ENCODE measurements at regions not wholly inside any gene's neighbourhood (a gene's known extent, or its start where the extent isn't known, plus 50 kb on each side); places are given as distances from the start of the nearest gene placed in this dataset.
"Not testable (repeated sequence)": the region's sequence is repeated elsewhere in the genome, so short reads cannot be mapped to it uniquely, and the experiment has no call there.

DNA sequence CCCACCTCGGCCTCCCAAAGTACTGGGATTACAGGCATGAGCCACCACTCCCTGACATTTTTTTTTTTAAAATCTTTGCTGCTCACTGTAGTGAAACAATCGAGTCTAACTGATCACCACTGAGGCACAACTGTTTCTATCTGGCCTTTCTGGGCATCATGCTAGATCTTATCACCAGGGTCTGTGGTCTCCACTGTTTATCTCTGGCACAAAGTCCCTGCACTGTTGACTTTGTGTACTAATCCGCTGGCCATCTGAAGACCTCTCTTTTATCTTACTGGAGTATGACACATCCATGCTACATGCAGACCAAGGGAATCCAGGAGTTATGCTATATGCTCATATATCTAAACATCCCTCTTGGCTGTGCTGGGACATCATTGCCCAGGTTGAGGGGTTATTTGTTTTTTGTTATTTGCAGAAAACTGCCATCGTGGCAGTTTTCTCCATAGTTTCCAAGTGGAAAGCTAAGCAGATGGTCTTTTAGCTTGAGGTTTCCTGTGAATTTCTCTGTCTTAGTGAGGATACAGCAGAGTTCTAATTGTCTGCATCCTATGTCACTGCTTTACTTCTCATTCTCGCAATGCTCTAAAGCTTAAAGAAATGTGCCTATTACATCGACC lies 456.9 kb downstream of the CCER1 start:
- DNase-seq = no peak

DNA sequence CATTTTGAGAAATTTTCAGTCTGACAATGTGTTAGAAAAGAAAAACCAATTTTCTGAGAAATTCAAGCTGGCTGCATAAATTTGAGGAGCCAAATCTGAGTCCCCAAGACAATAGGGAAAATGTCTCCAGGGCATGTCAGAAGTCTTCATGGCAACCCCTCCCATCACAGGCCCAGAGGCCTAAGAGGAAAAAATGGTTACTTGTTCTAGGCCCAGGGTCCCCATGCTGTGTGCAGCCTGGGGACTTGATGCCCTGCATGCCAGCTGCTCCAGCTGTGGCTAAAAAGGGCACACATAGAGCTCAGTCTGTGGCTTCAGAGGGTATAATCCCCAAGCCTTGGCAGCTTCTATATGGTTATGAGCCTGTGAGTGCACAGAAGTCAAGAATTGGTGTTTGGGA lies 464.6 kb downstream of the CCER1 start:
- DNase-seq = no peak

DNA sequence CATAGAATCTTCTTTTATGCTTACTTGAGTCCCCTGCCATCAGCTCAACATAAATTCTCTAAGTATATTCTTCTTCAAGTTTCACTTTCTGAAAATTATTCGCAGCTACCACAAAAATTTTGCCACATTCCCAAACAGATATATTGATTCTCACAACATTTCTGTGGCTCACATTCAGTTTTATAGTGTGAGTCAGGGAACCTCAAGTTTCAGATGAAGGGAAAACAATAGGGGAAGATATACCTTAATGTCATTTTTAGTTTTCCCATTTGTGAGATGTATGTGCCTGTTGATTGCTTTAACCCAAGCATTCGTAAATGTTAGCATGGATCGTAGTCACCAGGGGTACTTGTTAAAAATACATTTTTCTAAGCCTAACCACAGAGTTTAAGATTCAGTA lies 465.8 kb downstream of the CCER1 start:
- DNase-seq = no peak

DNA sequence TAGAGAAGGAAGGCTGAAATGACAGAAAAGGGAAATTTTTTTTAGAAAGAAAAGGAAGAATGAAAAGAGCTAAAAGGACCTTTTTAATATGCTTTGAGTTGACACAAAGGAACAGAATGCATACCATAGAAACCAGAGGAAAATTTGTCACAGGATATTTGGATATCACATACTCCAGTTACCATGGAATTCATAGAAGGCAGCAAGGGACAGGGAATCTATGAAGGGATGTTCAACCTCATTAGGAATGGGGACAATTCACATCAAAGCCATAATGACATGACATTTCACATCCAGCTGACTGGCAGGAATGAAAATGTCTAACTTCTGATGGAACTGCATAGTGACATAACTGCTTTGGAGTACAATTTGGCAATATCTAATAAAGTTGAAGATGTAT lies 469.4 kb downstream of the CCER1 start:
- no peak for DNase-seq

DNA sequence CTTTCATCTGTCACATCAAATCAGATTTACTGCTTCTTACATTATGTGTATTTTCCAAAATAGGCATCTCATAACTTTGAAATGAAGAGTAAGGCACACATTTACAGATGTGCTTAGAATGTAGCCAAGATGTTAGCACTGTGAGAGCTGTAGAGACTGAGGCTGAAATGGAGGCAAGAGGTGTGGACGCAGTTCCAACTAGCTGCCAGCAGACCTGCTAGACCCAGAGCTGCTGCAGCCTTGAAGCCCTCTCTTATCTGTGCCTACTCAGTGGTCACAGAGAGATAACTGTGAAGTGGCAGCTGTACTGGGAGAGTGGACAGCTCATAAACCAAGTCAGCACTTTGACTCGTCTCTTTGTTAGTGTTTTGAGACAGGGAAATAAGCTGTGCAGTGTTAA lies 470.9 kb downstream of the CCER1 start:
- no peak for DNase-seq

DNA sequence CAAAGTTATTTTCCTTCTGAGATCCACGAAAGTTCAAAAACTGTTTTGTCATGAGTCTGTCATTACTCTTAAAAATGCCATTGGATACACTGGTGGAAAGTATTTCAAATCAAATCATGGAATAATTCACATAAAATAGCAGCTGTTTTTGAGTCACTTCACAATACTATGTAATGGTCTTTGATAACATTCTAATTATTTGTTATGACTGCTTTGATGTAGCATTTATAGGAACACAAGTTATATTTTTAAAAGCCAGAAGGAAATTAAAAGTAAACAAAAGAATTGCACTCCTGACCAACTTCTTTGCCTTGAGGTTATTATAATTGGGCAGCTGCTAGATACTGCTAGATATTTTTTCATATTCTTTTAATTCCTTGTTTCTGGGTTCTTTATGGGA lies 473.2 kb downstream of the CCER1 start:
- DNase-seq = no peak

DNA sequence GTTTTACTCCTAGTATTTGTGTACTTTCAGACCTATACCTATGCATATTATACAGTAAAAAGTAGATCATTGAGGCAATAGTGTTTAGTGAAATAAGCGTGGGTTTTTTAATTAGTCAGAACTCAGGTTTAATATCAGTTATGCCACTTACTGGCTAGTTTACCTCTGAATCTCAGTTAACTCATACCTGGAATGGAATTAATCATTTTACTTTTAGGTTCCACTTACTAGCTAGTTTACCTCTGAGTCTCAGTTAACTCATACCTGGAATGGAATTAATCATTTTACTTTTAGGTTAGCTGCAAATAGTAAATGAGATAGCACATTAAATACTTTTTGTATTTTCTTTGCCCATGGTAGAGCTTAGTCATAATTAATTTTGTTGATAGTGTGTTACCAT lies 475.7 kb downstream of the CCER1 start:
- DNase-seq = no peak

DNA sequence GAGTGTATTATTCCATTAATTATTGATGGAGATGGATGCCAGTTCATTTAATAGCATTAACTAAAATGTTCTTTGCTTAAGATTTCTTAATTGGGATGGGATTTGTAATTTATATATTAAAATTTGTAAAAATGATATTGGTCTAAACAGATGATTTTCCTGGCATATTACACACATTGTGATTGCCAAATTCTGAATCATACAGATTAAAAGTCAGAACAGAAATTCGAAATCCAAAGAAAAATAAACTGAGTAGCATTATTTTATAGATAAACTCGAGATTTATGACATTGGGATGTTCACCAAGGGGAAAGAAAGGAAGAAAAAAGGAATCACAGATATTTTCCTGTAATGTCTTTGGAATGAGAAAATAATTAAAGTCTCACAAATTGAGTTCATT lies 481.1 kb downstream of the CCER1 start:
- no peak for DNase-seq

DNA sequence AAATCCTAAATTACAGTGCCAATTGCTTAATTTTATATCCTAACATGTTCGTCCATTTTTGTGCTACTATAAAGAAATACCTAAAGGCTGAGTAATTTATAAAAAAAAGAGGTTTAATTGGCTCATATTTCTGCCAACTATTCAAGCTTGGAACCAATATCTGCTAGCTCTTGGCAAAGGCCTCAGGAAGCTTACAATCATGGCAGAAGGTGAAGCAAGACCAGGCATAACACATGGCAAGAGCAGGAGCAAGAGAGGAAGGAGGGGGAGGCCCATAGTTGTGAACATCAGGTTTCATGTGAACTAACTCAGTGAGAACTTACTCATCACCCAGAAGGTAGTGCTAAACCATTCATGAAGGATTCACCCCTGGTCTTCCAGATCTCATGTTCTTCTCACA lies 494.3 kb downstream of the CCER1 start:
- no peak for DNase-seq

DNA sequence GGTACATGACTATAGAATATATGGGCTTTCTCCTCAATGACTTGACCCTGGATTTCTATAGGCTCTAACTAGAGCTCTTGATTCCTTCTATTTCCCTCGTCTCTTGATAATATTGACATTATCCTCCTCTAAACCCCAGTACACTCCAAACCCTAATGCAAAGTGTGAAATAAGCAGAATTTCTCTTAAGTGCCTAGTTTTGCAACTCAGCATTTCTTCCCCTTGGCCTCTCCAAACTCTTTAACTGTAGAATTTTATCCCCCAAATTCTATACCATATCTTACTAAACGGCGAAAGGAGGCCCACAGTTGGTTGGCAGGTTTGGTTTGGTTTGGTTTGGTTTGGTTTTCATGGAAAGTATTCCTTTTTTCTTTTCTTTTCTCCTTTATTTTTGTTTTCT lies 498.7 kb downstream of the CCER1 start:
- DNase-seq = no peak

DNA sequence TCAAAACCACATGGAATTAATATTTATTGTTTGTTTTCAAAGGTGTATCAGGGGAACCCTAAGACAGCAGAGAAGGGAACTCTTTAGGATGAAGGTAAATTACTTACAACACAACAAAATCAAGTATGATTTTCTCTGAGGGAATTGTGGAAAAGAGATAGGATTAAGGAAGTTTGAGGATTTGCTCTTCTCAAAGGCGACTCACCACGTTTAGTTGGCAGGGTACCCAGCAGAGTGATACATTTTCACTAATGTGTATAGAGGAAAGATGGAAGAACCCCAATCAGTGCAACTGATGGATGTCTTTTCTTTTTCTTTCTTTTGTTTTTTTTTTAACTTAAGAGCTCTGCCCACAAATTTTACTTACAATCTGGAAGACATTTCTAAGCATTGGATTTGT lies 499.2 kb downstream of the CCER1 start:
- no peak for DNase-seq

DNA sequence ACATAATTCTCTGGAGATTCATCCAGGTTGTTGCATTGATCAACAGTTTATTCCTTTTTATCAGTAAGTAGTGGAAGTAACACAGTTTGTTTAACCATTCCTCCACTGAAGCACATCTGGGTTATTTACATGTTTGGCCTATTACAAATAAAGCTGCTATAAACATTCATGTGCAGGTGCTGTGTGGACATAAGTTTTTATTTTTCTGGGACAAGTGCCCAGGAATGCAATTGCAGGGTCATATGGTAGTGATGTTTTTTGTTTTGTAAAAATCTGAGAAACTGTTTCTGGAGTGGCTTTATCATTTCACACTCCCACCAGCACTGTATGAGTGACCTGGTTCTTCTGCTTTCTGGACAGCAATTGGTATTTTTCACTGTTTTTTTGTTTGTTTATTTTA lies 505.4 kb downstream of the CCER1 start:
- no peak for DNase-seq

DNA sequence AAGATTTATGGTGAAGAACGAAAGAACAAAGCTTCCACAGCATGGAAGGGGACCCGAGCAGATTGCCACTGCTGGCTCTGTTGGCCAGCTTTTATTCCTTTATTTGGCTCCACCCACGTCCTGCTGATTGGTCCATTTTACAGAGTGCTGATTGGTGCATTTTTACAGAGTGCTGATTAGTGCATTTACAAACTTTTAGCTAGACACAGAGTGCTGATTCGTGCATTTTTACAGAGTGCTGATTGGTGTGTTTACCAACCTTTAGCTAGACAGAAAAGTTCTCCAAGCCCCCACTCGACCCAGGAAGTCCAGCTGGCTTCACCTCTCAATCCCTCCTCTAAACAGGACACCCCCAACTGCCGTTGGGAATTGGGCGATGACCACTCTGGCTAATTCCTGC lies 511.5 kb downstream of the CCER1 start:
- not testable (repeated sequence) for DNase-seq

DNA sequence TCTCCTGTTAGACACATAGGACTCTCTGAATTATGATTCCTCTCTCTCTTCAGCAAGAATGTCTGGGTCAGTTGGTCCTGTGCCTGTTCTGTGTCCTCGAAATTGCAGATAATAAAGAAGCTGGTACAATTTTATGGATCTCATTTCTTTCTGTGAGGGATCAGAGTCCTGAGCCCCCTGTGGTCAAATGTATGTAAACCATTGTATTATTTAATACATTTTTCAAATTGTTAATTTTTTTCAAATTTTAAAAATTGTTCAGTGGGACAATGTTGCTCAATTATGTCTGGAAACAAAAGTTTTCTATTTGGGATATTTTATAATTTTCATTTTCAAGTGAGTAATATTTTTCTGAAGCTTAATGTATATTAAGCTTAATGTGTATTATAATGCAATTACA lies 513.5 kb downstream of the CCER1 start:
- DNase-seq = no peak

DNA sequence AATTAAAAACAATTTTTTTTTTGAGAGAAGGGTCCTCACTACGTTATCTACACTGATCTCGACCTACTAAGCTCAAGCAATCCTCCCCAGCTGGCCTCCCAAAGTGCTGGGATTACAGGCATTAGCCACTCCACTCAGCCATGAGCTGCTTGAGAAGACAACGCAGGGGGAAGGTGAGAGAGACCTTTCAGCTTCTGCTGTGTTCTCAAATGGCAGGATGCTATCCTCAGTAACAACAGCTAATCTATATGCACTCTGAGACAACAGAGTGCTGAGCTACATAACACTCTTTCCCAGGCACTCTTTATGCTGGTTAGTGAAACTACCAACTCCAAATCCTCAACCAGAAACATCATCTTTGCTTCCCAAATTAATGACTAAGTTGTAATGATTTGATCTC lies 526.1 kb downstream of the CCER1 start:
- no peak for DNase-seq

DNA sequence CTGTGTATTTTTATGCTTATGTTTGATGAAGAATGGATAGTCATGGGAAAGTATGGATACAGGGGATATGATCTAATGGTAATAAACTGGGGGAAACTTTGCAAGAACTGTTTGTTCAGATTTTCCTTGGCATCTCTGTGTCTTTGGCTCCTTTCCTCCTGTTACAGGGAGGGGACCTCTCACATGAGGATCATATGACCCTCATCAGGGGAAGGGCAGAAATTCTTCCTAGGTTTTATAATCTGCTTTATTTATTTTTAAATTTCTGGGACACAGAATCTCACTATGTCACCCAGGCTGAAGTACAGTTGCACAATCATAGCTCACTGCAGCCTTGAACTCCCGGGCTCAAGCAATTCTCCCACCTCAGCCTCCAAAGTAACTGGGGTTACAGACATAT lies 526.5 kb downstream of the CCER1 start:
- no peak for DNase-seq

DNA sequence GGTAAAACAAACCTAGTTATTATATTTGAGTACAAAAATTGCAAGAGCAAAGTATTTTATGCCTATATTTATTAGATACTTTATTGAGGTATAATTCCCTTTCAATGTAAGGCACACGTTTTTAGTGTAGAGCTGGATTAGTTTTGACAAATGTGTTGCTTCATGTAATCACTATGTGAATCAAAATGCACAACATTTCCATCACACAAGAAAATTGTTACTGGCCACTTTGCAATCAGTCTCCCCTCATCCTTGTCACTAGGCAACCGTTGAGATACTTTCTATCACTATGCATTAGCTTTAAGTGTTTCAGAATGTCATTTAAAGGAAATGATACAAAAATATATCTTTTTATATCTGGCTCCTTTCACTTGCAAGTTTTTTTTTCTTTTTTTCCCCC lies 531.0 kb downstream of the CCER1 start:
- no peak for DNase-seq

DNA sequence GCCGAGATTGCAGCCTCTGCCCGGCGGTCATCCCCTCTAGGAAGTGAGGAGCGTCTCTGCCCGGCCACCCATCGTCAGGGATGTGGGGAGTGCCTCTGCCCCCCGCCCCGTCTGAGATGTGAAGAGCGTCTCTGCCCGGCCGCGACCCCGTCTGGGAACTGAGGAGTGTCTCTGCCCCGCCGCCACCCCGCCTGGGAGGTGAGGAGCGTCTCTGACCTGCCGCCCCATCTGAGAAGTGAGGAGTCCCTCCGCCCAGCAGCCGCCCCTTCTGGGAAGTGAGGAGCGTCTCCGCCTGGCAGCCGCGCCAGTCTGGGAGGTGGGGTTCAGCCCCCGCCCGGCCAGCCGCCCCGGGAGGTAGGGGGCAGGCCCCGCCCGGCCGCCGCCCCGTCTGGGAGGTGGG lies 544.0 kb downstream of the CCER1 start:
- no peak for DNase-seq

DNA sequence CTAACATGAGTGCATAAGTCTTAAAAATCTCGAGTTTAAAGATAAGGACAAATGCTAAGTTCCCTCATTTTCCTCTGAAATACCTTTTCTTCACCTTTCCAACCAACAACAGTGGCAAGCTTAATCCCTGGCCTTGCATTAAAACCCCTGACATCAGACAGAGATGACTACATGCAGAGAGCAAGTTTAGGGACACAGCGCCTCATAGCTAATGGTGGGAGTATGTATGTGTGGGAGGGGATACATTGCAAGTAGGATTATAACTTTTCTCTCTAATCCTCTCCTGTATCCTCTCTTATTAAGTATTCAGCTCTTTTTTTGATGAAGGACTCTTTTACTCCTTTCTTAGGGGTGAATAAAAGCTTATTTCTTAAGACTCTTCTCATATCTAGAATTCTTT lies 547.1 kb downstream of the CCER1 start:
- no peak for DNase-seq

DNA sequence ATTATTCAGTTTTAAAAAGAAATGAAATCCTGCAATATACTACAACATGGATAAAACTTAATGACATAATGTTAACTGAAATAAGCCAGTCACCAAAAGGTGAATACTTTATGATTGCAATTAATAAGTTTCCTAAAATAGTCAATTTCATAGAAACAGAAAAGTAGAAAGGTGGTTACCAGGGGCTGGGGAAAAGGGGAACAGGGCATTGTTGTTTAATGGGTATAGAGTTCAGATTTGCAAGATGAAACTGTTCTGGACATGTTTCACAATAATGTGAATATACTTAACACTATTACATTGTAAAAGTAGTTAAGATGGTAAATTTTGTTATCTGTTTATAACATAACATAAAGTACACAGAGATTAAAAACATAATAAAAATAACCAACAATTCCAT lies 550.9 kb downstream of the CCER1 start:
- DNase-seq = no peak

DNA sequence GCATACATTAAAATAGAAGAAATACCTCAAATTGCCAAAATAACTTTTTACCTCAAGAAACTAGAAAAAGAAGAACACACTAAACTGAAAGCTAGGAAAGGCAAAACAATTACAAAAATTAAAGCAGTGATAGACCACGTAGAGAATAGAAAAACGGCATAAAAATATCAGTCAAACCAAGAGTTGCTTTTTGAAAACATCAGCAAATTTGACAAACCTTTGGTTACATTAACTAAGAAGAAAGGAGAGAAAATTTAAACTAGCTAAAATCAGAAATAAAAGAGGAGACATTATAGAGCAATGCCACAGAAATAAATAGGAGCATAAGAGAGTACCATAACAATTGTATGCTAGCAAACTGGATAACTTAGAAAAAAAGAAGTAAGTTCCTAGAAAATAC lies 553.8 kb downstream of the CCER1 start:
- no peak for DNase-seq

DNA sequence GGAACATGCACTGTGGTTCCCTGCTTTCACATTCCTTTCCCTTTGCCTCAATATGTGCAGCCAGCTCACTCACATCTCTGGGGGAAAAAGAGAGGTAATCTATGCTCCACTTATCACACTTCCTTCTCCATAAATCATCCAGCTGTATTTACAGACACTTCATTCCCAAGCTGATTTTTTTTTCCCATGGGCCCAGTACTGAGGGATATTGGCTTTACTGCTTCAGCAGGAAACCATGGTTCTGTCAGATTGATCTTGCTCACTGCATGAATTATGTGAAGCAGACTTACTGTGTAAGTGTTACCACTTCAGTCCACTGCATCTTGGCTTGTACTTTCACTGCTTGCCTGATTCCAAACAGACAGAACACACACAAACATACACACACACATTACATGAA lies 555.6 kb downstream of the CCER1 start:
- DNase-seq = no peak

DNA sequence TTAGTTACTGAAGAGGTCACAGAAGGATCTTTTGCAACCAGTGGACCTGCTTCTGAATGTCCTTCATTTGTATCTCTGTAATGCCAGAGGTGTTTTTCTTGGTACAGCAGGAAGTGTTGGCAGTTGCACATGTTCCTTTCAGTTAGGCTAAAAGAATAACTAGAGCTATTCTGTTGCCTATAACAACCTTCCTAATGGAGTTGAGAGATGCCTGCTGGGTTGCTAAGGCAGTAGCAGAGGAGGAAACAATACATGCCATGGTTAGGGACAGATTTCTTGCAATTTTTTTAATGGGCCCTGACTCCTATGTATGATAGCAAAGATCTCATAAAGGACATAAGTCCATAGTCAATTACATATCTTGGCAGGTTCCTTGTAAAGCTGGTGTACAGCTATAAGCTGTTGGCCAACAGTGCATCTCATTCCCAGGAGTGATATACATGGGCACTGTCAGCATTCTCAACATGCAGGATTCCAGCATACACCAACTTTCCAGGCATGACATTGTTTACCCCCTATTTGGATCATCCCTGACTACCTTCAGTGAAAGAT lies 556.6 kb downstream of the CCER1 start:
- no peak for DNase-seq

DNA sequence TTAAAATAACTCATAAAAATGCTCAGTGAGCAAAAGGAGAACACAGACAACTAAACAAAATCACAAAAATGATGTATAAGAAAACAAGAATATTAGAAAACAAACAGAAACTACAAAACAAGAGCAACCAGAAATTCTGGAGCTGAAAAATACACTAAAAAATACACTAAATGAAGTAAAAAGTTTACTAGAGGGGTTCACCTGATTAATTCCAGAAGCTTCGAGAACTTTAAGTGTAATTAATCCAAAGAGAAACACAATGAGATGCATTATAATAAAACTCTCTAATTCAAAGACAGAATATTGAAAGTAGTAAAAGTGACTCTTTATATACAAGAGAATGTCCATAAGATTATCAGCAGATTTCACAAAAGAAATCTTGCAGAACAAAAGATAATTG lies 558.4 kb downstream of the CCER1 start:
- DNase-seq = no peak

DNA sequence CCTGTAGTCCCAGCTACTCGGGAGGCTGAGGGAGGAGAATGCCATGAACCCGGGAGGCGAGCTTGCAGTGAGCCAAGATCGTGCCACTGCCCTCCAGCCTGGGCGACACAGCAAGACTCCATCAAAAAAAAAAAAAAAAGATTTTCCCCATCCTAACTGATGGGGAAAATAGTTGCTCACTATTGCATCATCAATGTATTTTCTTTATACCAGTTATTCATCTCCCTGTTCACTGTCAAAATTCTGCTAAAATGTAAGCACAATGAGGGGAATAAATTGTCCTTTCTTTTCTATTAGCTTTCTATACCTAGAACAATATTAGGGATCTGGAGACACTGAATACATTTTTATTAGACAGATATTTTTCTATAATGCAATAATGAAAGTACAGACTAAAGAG lies 561.3 kb downstream of the CCER1 start:
- DNase-seq = no peak

DNA sequence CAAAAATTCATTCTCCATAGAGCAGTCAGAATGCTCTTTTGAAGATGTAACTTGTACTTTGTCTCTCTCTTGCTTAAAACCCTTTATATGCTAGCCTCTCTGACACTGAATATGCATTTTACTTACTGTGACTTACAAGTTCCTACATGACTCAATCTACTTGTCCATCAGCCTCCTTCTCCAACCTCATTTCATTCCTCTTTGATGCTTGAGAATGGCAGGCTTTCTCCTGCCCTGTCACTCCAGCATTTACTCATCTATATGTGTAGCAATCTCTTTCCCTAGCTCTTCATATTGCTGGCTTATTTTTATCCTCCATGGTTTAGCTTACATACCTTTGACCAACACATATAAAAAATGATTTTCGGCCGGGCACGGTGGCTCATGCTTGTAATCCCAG lies 561.9 kb downstream of the CCER1 start:
- no peak for DNase-seq
